B cell (primary cell): ENCODE measurements at regions not wholly inside any gene's neighbourhood (a gene's known extent, or its start where the extent isn't known, plus 50 kb on each side); places are given as distances from the start of the nearest gene placed in this dataset.

Experiments used
- ATAC-seq: fragments of 200-7000 bp; cut with Tn5 transposase; one replicate; pipeline ENCODE4 v1.10.0; 2021; ENCODE audit warnings: low read depth, mild to moderate bottlenecking, moderate number of reproducible peaks, moderate library complexity
- CTCF ChIA-PET: fragments of 350-600 bp; sonication (Branson Sonifier 250); formaldehyde crosslinking; loops from one replicate; lab custom pipeline; 2021; ENCODE audit warnings: antibody characterized with exemption, inconsistent platforms; lab: Charles Lee
- POLR2A ChIA-PET: fragments of 350-600 bp; sonication (Branson Sonifier 250); formaldehyde crosslinking; loops from one replicate; lab custom pipeline; 2021; ENCODE audit warnings: antibody characterized with exemption; lab: Charles Lee
- DNase-seq: peaks from one replicate; pipeline ENCODE4 v3.0.0; 2013
- H2AFZ ChIP-seq: 2 replicates; pipeline ENCODE4 v1.6.1; 2012; ENCODE audit warnings: mild to moderate bottlenecking, low read depth, low read length; ENCODE audit not compliant: insufficient read depth, poor library complexity, severe bottlenecking
- H3K27ac ChIP-seq, 2 donors: 1 replicate in 1 of 2; 2 replicates in 1 of 2; pipeline ENCODE4 v1.5.1; 2012 to 2013; ENCODE audit warnings: low read length in 2 of 2, mild to moderate bottlenecking in 2 of 2, moderate library complexity in 1 of 2
- H3K27me3 ChIP-seq, 4 experiments: fragments of 200-600 bp in 1 of 4; sonication (generic) in 1 of 4; replicated peaks in 1 of 4; 1 replicate in 2 of 4; 2 replicates in 2 of 4; pipeline versions ENCODE4 v1.6.1 to v1.7.0; 2013 to 2016; ENCODE audit warnings: low read length in 3 of 4, mild to moderate bottlenecking in 2 of 4, mixed read lengths in 1 of 4, moderate library complexity in 1 of 4; ENCODE audit not compliant: insufficient read depth in 4 of 4, control insufficient read depth in 3 of 4; ENCODE audit errors: control extremely low read depth in 1 of 4
- H3K36me3 ChIP-seq, 2 experiments: replicated peaks in 1 of 2; 1 replicate in 1 of 2; 2 replicates in 1 of 2; pipeline versions ENCODE4 v1.6.1 to v1.7.1; 2013; ENCODE audit warnings: low read length in 1 of 2; ENCODE audit not compliant: insufficient read depth in 2 of 2, control insufficient read depth in 1 of 2; ENCODE audit errors: control extremely low read depth in 1 of 2, extremely low read depth in 1 of 2
- H3K4me1 ChIP-seq, 2 donors: fragments of 200-600 bp in 1 of 2; sonication (generic) in 1 of 2; 1 replicate in 1 of 2; 2 replicates in 1 of 2; pipeline versions ENCODE4 v1.5.1 to v1.6.1; 2013 to 2017; ENCODE audit warnings: low read length in 2 of 2; ENCODE audit not compliant: control insufficient read depth in 2 of 2, insufficient read depth in 2 of 2
- H3K4me2 ChIP-seq: replicated peaks from 2 replicates; pipeline ENCODE3; 2012; ENCODE audit warnings: mild to moderate bottlenecking, low read depth, low read length; ENCODE audit not compliant: poor library complexity, severe bottlenecking
- H3K4me3 ChIP-seq, 5 experiments: fragments of 200-600 bp in 1 of 5; sonication (generic) in 1 of 5; 1 replicate in 3 of 5; 2 replicates in 2 of 5; pipeline versions ENCODE4 v1.5.1 to v1.7.0; 2011 to 2016; ENCODE audit warnings: low read length in 4 of 5, mild to moderate bottlenecking in 4 of 5, low read depth in 2 of 5, control low read depth in 1 of 5, moderate library complexity in 1 of 5; ENCODE audit not compliant: insufficient read depth in 1 of 5; ENCODE audit errors: control extremely low read depth in 1 of 5, extremely low read depth in 1 of 5
- H3K79me2 ChIP-seq: fragments of 200-600 bp; sonication (generic); one replicate; pipeline ENCODE4 v1.6.0; 2016; ENCODE audit warnings: low read length; ENCODE audit not compliant: control insufficient read depth, insufficient read depth
- H3K9ac ChIP-seq: fragments of 200-600 bp; sonication (generic); 2 replicates; pipeline ENCODE4 v1.6.1; 2017; ENCODE audit warnings: mild to moderate bottlenecking, low read length, moderate library complexity
- H3K9me3 ChIP-seq, 3 donors: one replicate each; pipeline versions ENCODE4 v1.6.1 to v1.7.1; 2013; ENCODE audit warnings: low read length in 2 of 3; ENCODE audit not compliant: control insufficient read depth in 2 of 3, insufficient read depth in 1 of 3; ENCODE audit errors: control extremely low read depth in 1 of 3
- H4K20me1 ChIP-seq: 2 replicates; pipeline ENCODE4 v1.6.0; 2012; ENCODE audit warnings: mild to moderate bottlenecking, low read length; ENCODE audit not compliant: insufficient read depth, control insufficient read depth, poor library complexity, severe bottlenecking
- H3K27ac Mint-ChIP-seq: one replicate; pipeline ENCODE4 v1.8.0; 2021; ENCODE audit warnings: mixed read lengths
- H3K27me3 Mint-ChIP-seq: one replicate; pipeline ENCODE4 v1.8.0; 2021; ENCODE audit warnings: mixed read lengths
- H3K4me1 Mint-ChIP-seq: one replicate; pipeline ENCODE4 v1.8.0; 2021; ENCODE audit warnings: mixed read lengths
- H3K4me3 Mint-ChIP-seq: one replicate; pipeline ENCODE4 v1.8.0; 2021; ENCODE audit warnings: mixed read lengths
- H3K9me3 Mint-ChIP-seq: one replicate; pipeline ENCODE4 v1.8.0; 2022; ENCODE audit warnings: mixed read lengths; ENCODE audit not compliant: insufficient read depth
- CTCF ChIP-seq: fragments of 200-600 bp; IDR thresholded peaks from one replicate; pipeline ENCODE4 v1.8.0; 2022; ENCODE audit warnings: antibody characterized with exemption, mild to moderate bottlenecking
- EZH2 ChIP-seq: IDR thresholded peaks from 2 replicates; pipeline ENCODE4 v1.6.1; 2012; ENCODE audit warnings: borderline replicate concordance, low read depth, mild to moderate bottlenecking, moderate library complexity, low read length; ENCODE audit not compliant: insufficient read depth, poor library complexity, severe bottlenecking
- WGBS: methylation state at CpG from one replicate; pipeline ENCODE4 v1.1.5; 2013; ENCODE audit warnings: missing lambda C conversion rate; ENCODE audit not compliant: insufficient coverage; 5-methylcytosine and 5-hydroxymethylcytosine counted together
- intact Hi-C: fragments of 100-400 bp; cut with micrococcal nuclease; formaldehyde crosslinking; loops from one replicate; pipeline ENCODE4 v1.10.0; 2022

- TF ChIP-seq EZH2: no peak
- TF ChIP-seq CTCF: no peak
- no peak overlapping the region for H3K9ac ChIP-seq
- no peaks in the 10 kb centered on the region for H3K36me3 ChIP-seq
- Mint-ChIP-seq H3K4me1 (no peaks in the 10 kb centered on the region), H3K9me3 (no peaks in the 10 kb centered on the region), H3K4me3 (no peak overlapping the region), H3K27ac (no peak overlapping the region), H3K27me3 (peaks cover 17% of the 10 kb centered on the region)
- no peak overlapping the region for H2AFZ ChIP-seq
- H4K20me1 ChIP-seq: no peaks in the 10 kb centered on the region
- no peak overlapping the region for H3K4me2 ChIP-seq
- no peak overlapping the region for H3K4me3 ChIP-seq
- DNase-seq (no peak), ATAC-seq (no peak)
- H3K4me1 ChIP-seq: no peaks in the 10 kb centered on the region
- intact Hi-C loops: no loop called here
- no peaks in the 10 kb centered on the region for H3K9me3 ChIP-seq
- POLR2A ChIA-PET: no interaction called here
- H3K79me2 ChIP-seq: no peaks in the 10 kb centered on the region
- WGBS: 100% methylated on average over 1 of the region's 1 CpG
- no peak overlapping the region for H3K27ac ChIP-seq
- peaks cover 0 to 5% (median 0%) of the 10 kb centered on the region in 4 experiments for H3K27me3 ChIP-seq
- CTCF ChIA-PET: no interaction called here
Measured at GRCh38 chr1:55484173-55484572, 269.0 kb upstream of the USP24 start.

GRCh38 chr1:55483523-55483922, 268.4 kb upstream of the USP24 start:
- H3K4me1 Mint-ChIP-seq: no peaks in the 10 kb centered on the region
- Histone ChIP-seq H3K79me2 (no peaks in the 10 kb centered on the region), H3K4me3 (no peak overlapping the region), H3K4me1 (no peaks in the 10 kb centered on the region), H2AFZ (no peak overlapping the region), H4K20me1 (no peaks in the 10 kb centered on the region), H3K9ac (no peak overlapping the region), H3K4me2 (no peak overlapping the region), H3K27me3 (peaks cover 0 to 5% (median 0%) of the 10 kb centered on the region in 4 experiments), H3K27ac (no peak overlapping the region), H3K36me3 (no peaks in the 10 kb centered on the region), H3K9me3 (no peaks in the 10 kb centered on the region)
- ATAC-seq (no peak), DNase-seq (no peak)
- no peak for TF ChIP-seq CTCF
- TF ChIP-seq EZH2: no peak
- ChIA-PET CTCF (no interaction called here), POLR2A (no interaction called here)
- 80% methylated on average over 1 of the region's 2 CpGs for WGBS
- peaks cover 23% of the 10 kb centered on the region for H3K27me3 Mint-ChIP-seq
- intact Hi-C loops: no loop called here
- H3K27ac Mint-ChIP-seq: no peak overlapping the region
- no peak overlapping the region for H3K4me3 Mint-ChIP-seq
- H3K9me3 Mint-ChIP-seq: no peaks in the 10 kb centered on the region
